ENCODE measurements at regions not wholly inside any gene's neighbourhood (a gene's known extent, or its start where the extent isn't known, plus 50 kb on each side); places are given as distances from the start of the nearest gene placed in this dataset.
A peak's percentile ranks its signal among the peaks of the same experiment; 100 is the strongest.

- in situ Hi-C loops (cut with MboI; ENCODE audit: low sequenced_read_pairs), result no loop called here
Observed at GRCh38 chr7:131722371-131722770, 165.9 kb upstream of the PODXL start.

More at GRCh38 chr7:131722371-131722770, 165.9 kb upstream of the PODXL start:
- peak overlapping the region; percentile 39 for H2AK9ac ChIP-seq (replicated peaks; ENCODE audit: low read depth, low read length, poor library complexity)
- H3K4me3 ChIP-seq (ENCODE audit: insufficient read depth, low read depth, low read length), result no peak overlapping the region
- BruUV-seq (replicated peaks), result no TSS peak
- dilution Hi-C loops (cut with HindIII; ENCODE audit: low sequenced_read_pairs, unreplicated experiment) (no loop called here), intact Hi-C loops (cut with micrococcal nuclease) (no loop called here)
- H3K9ac ChIP-seq (ENCODE audit: low read depth, low read length), result no peak overlapping the region
- no peaks in the 10 kb centered on the region; the same call in 1 of the 2 replicates for H3K27me3 ChIP-seq (ENCODE audit: control insufficient read depth, insufficient read depth, low read length)
- ATAC-seq (ENCODE audit: low read depth) (no peak), DNase-seq (no peak)
- H2AFZ ChIP-seq (replicated peaks; ENCODE audit: low read length, poor library complexity), result no peak overlapping the region
- H3K9me3 ChIP-seq (ENCODE audit: control insufficient read depth, insufficient read depth, low read length), result no peaks in the 10 kb centered on the region
- H3K4me1 ChIP-seq (ENCODE audit: control insufficient read depth, insufficient read depth, low read length), result no peaks in the 10 kb centered on the region
- no peak overlapping the region for H3K14ac ChIP-seq (replicated peaks; ENCODE audit: low read depth, low read length)
- no peak overlapping the region for H4K8ac ChIP-seq (ENCODE audit: low read depth in 2 of 2, low read length in 2 of 2)
- H3K27ac ChIP-seq (ENCODE audit: insufficient read depth, low read length), result no peak overlapping the region
- H2AK5ac ChIP-seq (ENCODE audit: low read depth, low read length), result no peak overlapping the region
- no peak overlapping the region for H2BK120ac ChIP-seq (ENCODE audit: low read depth, low read length)
- H3K4me2 ChIP-seq (ENCODE audit: low read depth, low read length), result no peak overlapping the region
- H3K4ac ChIP-seq (ENCODE audit: low read depth, low read length), result no peak overlapping the region
- no peaks in the 10 kb centered on the region for H4K20me1 ChIP-seq (ENCODE audit: insufficient read depth, low read length)
- ChIA-PET POLR2A (ENCODE audit: unreplicated experiment) (no interaction called here), CTCF (no interaction called here)
- 41% methylated on average over 4 of the region's 4 CpGs; no CpG with 5 or more reads in 1 of the 2 experiments for WGBS, 2 experiments (ENCODE audit: extremely low coverage in 2 of 2, insufficient read length in 1 of 2)
- H2BK5ac ChIP-seq (ENCODE audit: low read depth, low read length, poor library complexity, severe bottlenecking), result no peak overlapping the region
- H2BK20ac ChIP-seq (ENCODE audit: low read depth, low read length), result no peak overlapping the region
- H3K23ac ChIP-seq (ENCODE audit: low read depth, low read length), result no peak overlapping the region
- no peaks in the 10 kb centered on the region for H3K36me3 ChIP-seq (ENCODE audit: control insufficient read depth, insufficient read depth, low read length)
- H3K56ac ChIP-seq (ENCODE audit: extremely low read depth, insufficient read depth, low read length), result no peak overlapping the region
- H2BK15ac ChIP-seq (ENCODE audit: low read depth, low read length), result no peak overlapping the region
- H3K18ac ChIP-seq (ENCODE audit: low read depth, low read length), result no peak overlapping the region
- TF ChIP-seq MXI1 (IDR thresholded peaks at IDR 0.05; ENCODE audit: borderline replicate concordance, low read depth, low read length) (no peak), RAD21 (IDR thresholded peaks at IDR 0.05; ENCODE audit: low read length) (no peak), NFE2L2 (IDR thresholded peaks at IDR 0.05; ENCODE audit: low read depth, low read length) (no peak), CTCF (conservative IDR thresholded peaks at IDR 0.05; ENCODE audit: low read depth, low read length) (no peak), ELK1 (IDR thresholded peaks at IDR 0.05; ENCODE audit: borderline replicate concordance, low read depth, low read length) (no peak), FOS (IDR thresholded peaks at IDR 0.05; ENCODE audit: low read depth, low read length) (no peak), BHLHE40 (IDR thresholded peaks at IDR 0.05; ENCODE audit: low read depth, low read length) (no peak), MAZ (IDR thresholded peaks at IDR 0.05; ENCODE audit: borderline replicate concordance, low read depth, low read length) (no peak), POLR2A (IDR thresholded peaks at IDR 0.05; ENCODE audit: low read depth, low read length) (no peak), CHD1 (IDR thresholded peaks at IDR 0.05; ENCODE audit: low read depth, low read length) (no peak), CEBPB (IDR thresholded peaks at IDR 0.05; ENCODE audit: low read depth, low read length) (no peak), SMC3 (IDR thresholded peaks at IDR 0.05; ENCODE audit: low read depth, low read length) (no peak), USF2 (IDR thresholded peaks at IDR 0.05; ENCODE audit: low read depth, low read length) (no peak), RFX5 (IDR thresholded peaks at IDR 0.05; ENCODE audit: low read depth, low read length) (no peak), MAFK (IDR thresholded peaks at IDR 0.05; ENCODE audit: low read depth, low read length) (no peak), RCOR1 (IDR thresholded peaks at IDR 0.05; ENCODE audit: insufficient replicate concordance, low read length) (no peak)
- peaks cover 2% of the 10 kb centered on the region; the same call in 1 of the 2 replicates for H3K9me1 ChIP-seq (ENCODE audit: insufficient read depth, low read length)
- H4K5ac ChIP-seq (ENCODE audit: low read depth, low read length), result no peak overlapping the region
- no peaks in the 10 kb centered on the region for H3K79me1 ChIP-seq (ENCODE audit: low read depth in 1 of 2, low read length in 2 of 2)
- H4K91ac ChIP-seq (ENCODE audit: insufficient read depth, low read depth, low read length), result no peak overlapping the region

Measured in IMR-90 (cell line).